Kidney (tissue), 13 donors: ENCODE measurements at regions not wholly inside any gene's neighbourhood (a gene's known extent, or its start where the extent isn't known, plus 50 kb on each side); places are given as distances from the start of the nearest gene placed in this dataset.

Experiments
- DNase-seq, 5 donors: peaks; one replicate each; pipeline ENCODE4 v3.0.0-alpha.2; 2013 to 2020
- FAIRE-seq: peaks from 2 replicates; lab custom pipeline; 2012; peaks lifted over from hg19 to GRCh38; lab: Jason Lieb, UNC
- H3K27ac ChIP-seq, 2 donors: one replicate each; pipeline ENCODE4 v1.7.0; 2013; ENCODE audit warnings: low read depth in 2 of 2, low read length in 2 of 2, inconsistent platforms in 1 of 2
- H3K27me3 ChIP-seq: one replicate; pipeline ENCODE4 v1.7.1; 2013; ENCODE audit warnings: low read length, inconsistent platforms; ENCODE audit not compliant: control insufficient read depth, insufficient read depth
- H3K36me3 ChIP-seq, 3 donors: one replicate each; pipeline versions ENCODE4 v1.7.0 to v1.7.1; 2013; ENCODE audit warnings: low read length in 3 of 3, control low read depth in 1 of 3, inconsistent platforms in 1 of 3; ENCODE audit not compliant: insufficient read depth in 3 of 3, control insufficient read depth in 2 of 3
- H3K4me1 ChIP-seq, 3 donors: one replicate each; pipeline versions ENCODE4 v1.7.0 to v1.7.1; 2013; ENCODE audit warnings: low read length in 3 of 3, inconsistent platforms in 1 of 3, low read depth in 1 of 3; ENCODE audit not compliant: control insufficient read depth in 2 of 3, insufficient read depth in 2 of 3
- H3K4me3 ChIP-seq, 3 donors: one replicate each; pipeline versions ENCODE4 v1.7.0 to v1.8.1; 2013; ENCODE audit warnings: low read length in 3 of 3, control low read depth in 1 of 3, inconsistent platforms in 1 of 3
- H3K9ac ChIP-seq, 3 donors: one replicate each; pipeline versions ENCODE4 v1.7.0 to v1.7.1; 2013; ENCODE audit warnings: low read length in 3 of 3, control low read depth in 1 of 3, inconsistent platforms in 1 of 3
- H3K9me3 ChIP-seq, 3 donors: one replicate each; pipeline versions ENCODE4 v1.7.0 to v1.7.1; 2013; ENCODE audit warnings: low read length in 3 of 3, control low read depth in 1 of 3, inconsistent platforms in 1 of 3; ENCODE audit not compliant: control insufficient read depth in 2 of 3, insufficient read depth in 1 of 3
- intact Hi-C: fragments of 100-400 bp; cut with DNase I; formaldehyde crosslinking; loops from one replicate; pipeline ENCODE4 v1.11.1; 2022
- TF ChIP-seq, protein P1 (sequence below): IDR thresholded peaks from 3 replicates; pipeline ENCODE4 v1.5.1; 2012; ENCODE audit warnings: mild to moderate bottlenecking, moderate library complexity, borderline replicate concordance; ENCODE audit not compliant: insufficient read depth; ENCODE audit errors: extremely low read depth
- donor health status: control.
- donor health status: control.
- donor health status: control.
- donor health status: control.
- donor health status: control.
- donor health status: DM: yes; HTN: yes; CAD: no.
- donor health status: Normal renal cell carcinoma (clear cell type).

GRCh38 chr16:64638766-64639165, 483.1 kb downstream of the CDH11 start:
- no peak overlapping the region for H3K27ac ChIP-seq
- DNase-seq (no peak), FAIRE-seq (no peak)
- no peaks in the 10 kb centered on the region for H3K36me3 ChIP-seq
- TF ChIP-seq, protein P1, sequence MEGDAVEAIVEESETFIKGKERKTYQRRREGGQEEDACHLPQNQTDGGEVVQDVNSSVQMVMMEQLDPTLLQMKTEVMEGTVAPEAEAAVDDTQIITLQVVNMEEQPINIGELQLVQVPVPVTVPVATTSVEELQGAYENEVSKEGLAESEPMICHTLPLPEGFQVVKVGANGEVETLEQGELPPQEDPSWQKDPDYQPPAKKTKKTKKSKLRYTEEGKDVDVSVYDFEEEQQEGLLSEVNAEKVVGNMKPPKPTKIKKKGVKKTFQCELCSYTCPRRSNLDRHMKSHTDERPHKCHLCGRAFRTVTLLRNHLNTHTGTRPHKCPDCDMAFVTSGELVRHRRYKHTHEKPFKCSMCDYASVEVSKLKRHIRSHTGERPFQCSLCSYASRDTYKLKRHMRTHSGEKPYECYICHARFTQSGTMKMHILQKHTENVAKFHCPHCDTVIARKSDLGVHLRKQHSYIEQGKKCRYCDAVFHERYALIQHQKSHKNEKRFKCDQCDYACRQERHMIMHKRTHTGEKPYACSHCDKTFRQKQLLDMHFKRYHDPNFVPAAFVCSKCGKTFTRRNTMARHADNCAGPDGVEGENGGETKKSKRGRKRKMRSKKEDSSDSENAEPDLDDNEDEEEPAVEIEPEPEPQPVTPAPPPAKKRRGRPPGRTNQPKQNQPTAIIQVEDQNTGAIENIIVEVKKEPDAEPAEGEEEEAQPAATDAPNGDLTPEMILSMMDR: no peak
- H3K27me3 ChIP-seq: no peaks in the 10 kb centered on the region
- no peak overlapping the region for H3K4me3 ChIP-seq
- H3K4me1 ChIP-seq: no peaks in the 10 kb centered on the region
- no peaks in the 10 kb centered on the region for H3K9me3 ChIP-seq
- intact Hi-C loops: no loop called here
- no peak overlapping the region for H3K9ac ChIP-seq

GRCh38 chr16:64629622-64630021, 492.2 kb downstream of the CDH11 start:
- intact Hi-C loops: no loop called here
- FAIRE-seq: no peak
- TF ChIP-seq, protein P1: no peak
- no peak for DNase-seq
- H3K36me3 ChIP-seq: no peaks in the 10 kb centered on the region
- H3K4me1 ChIP-seq: no peaks in the 10 kb centered on the region
- H3K4me3 ChIP-seq: no peak overlapping the region
- H3K9ac ChIP-seq: no peak overlapping the region
- no peak overlapping the region for H3K27ac ChIP-seq
- no peaks in the 10 kb centered on the region for H3K9me3 ChIP-seq
- H3K27me3 ChIP-seq: no peaks in the 10 kb centered on the region

DNA sequence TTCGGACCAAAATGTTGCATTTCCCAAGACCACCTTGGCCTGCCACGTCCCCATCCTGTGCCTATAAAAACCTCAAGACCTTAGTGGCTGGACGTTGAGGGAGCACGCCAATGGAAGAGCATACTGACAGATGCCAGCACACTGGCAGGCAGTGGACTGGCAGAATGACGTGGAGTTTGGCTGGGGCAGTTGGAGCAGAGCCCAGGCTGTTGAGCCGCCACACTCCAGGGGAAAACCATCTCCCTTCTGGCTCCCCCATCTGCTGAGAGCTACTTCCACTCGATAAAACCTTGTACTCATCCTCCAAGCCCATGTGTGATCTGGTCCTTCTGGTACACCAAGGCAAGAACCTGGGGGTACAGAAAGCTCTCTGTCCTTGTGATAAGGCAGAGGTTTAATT, 494.1 kb downstream of the CDH11 start:
- intact Hi-C loops: no loop called here
- Histone ChIP-seq H3K9me3 (no peaks in the 10 kb centered on the region), H3K4me1 (no peaks in the 10 kb centered on the region), H3K27ac (no peak overlapping the region), H3K36me3 (no peaks in the 10 kb centered on the region), H3K27me3 (no peaks in the 10 kb centered on the region), H3K9ac (no peak overlapping the region), H3K4me3 (no peak overlapping the region)
- FAIRE-seq: no peak
- TF ChIP-seq, protein P1: no peak
- no peak for DNase-seq

- Histone ChIP-seq H3K9me3 (no peaks in the 10 kb centered on the region), H3K9ac (no peak overlapping the region), H3K4me3 (no peak overlapping the region), H3K27ac (no peak overlapping the region), H3K27me3 (no peaks in the 10 kb centered on the region), H3K4me1 (no peaks in the 10 kb centered on the region), H3K36me3 (no peaks in the 10 kb centered on the region)
- FAIRE-seq (no peak), DNase-seq (no peak)
- intact Hi-C loops: no loop called here
- TF ChIP-seq, protein P1: no peak
Observed at GRCh38 chr16:64627288-64627687, 494.6 kb downstream of the CDH11 start.
